Astrocyte (in vitro differentiated cells and primary cell): ENCODE measurements at regions not wholly inside any gene's neighbourhood (a gene's known extent, or its start where the extent isn't known, plus 50 kb on each side); places are given as distances from the start of the nearest gene placed in this dataset.

Source experiments
- CTCF ChIP-seq: IDR thresholded peaks from 2 replicates; pipeline ENCODE4 v1.5.1; 2011; ENCODE audit warnings: low read depth, mild to moderate bottlenecking, inconsistent platforms, low read length, moderate library complexity; ENCODE audit not compliant: insufficient read depth
- EZH2 ChIP-seq: IDR thresholded peaks from 2 replicates; pipeline ENCODE4 v1.6.1; 2012; ENCODE audit warnings: mild to moderate bottlenecking, low read length, inconsistent platforms; ENCODE audit not compliant: insufficient read depth

GRCh38 chr4:35912174-35912573, 332.1 kb downstream of the ARAP2 start:
- TF ChIP-seq CTCF (no peak), EZH2 (no peak)
